ENCODE measurements at regions not wholly inside any gene's neighbourhood (a gene's known extent, or its start where the extent isn't known, plus 50 kb on each side); places are given as distances from the start of the nearest gene placed in this dataset.

DNA sequence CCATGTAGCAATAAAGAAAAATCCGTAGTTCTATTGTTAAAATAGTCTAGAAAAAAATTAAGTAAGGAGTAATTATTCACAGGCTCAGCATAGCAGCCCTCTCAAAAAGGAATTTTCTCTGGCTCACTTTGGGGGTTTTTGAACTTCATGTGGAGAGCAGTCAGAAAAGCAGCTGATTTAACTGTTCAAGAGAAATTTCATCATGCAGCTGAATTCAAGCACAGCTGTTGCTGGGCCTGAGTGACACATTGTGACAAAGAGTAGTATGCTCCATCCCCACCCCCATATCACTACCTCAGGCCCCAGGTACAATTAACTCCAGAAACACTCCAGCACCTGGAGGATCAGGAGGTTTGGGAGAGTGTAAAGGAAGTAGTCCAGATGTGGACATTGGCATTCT, 272.1 kb downstream of the FAM76B start:
- Histone ChIP-seq H3K4me1 (peaks cover 0 to 10% (median 0%) of the 10 kb centered on the region in 4 donors), H3K27ac (no peak overlapping the region), H3K9me3 (no peaks in the 10 kb centered on the region), H3K27me3 (no peaks in the 10 kb centered on the region), H3K4me3 (no peak overlapping the region), H3K36me3 (no peaks in the 10 kb centered on the region)
- intact Hi-C loops (cut with DNase I) = no loop called here
- TF ChIP-seq POLR2A (IDR thresholded peaks at IDR 0.05) = no peak
- TF ChIP-seq, protein P1, sequence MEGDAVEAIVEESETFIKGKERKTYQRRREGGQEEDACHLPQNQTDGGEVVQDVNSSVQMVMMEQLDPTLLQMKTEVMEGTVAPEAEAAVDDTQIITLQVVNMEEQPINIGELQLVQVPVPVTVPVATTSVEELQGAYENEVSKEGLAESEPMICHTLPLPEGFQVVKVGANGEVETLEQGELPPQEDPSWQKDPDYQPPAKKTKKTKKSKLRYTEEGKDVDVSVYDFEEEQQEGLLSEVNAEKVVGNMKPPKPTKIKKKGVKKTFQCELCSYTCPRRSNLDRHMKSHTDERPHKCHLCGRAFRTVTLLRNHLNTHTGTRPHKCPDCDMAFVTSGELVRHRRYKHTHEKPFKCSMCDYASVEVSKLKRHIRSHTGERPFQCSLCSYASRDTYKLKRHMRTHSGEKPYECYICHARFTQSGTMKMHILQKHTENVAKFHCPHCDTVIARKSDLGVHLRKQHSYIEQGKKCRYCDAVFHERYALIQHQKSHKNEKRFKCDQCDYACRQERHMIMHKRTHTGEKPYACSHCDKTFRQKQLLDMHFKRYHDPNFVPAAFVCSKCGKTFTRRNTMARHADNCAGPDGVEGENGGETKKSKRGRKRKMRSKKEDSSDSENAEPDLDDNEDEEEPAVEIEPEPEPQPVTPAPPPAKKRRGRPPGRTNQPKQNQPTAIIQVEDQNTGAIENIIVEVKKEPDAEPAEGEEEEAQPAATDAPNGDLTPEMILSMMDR (IDR thresholded peaks at IDR 0.05) = no peak
- DNase-seq (no peak), ATAC-seq (no peak)
- 67% methylated on average over 1 of the region's 1 CpG for WGBS (ENCODE audit: insufficient coverage, low coverage, low lambda C conversion rate, missing lambda C conversion rate)

DNA sequence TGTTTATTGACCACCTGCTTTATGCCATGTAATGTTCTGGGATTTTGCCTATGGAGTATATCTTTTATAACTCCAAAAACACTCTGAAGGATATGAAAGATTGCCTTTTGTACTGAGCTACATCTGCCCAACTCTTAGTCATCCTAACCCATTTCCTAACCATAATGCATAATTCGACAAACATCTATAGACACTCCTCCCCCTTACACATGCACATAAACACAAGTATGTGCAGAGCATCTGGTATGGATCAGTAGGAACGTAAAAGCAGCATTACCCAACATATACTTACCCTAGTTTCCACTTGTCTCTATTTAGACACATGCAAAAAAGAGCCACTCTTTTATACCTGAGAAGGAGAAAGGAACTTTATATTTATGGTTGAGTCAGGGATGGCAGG, 272.8 kb downstream of the FAM76B start:
- no peak for ATAC-seq
- Histone ChIP-seq H3K27ac (no peak overlapping the region), H3K4me3 (no peak overlapping the region), H3K36me3 (no peaks in the 10 kb centered on the region), H3K27me3 (no peaks in the 10 kb centered on the region), H3K9me3 (no peaks in the 10 kb centered on the region), H3K4me1 (peaks cover 0 to 11% (median 0%) of the 10 kb centered on the region in 4 donors)
- 71% methylated on average over 2 of the region's 2 CpGs for WGBS (ENCODE audit: insufficient coverage, low coverage, low lambda C conversion rate, missing lambda C conversion rate)
- intact Hi-C loops (cut with DNase I) = no loop called here
- no peak for DNase-seq
- TF ChIP-seq, protein P1 (IDR thresholded peaks at IDR 0.05) = no peak
- TF ChIP-seq POLR2A (IDR thresholded peaks at IDR 0.05) = no peak

DNA sequence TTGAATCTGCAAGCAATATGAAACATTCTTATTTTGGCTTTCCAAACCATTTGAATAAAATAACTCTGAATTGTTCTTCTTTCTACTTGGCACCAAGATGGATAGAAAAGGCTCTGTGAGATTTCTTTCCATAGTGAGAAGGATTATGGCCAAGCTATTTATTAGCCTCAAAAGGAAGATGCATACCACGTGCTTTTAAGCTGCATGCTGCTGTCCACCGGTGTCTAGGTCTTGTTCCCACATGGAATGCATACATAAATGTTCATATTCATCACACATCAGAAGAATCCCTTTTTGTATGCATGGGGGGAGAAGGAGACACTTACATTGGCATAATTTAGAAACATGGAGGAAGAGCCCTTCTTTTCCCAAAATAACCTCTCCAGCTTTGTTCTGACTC, 273.4 kb downstream of the FAM76B start:
- no peak for DNase-seq
- intact Hi-C loops (cut with DNase I) = no loop called here
- Histone ChIP-seq H3K27ac (no peak overlapping the region), H3K27me3 (no peaks in the 10 kb centered on the region), H3K36me3 (no peaks in the 10 kb centered on the region), H3K4me1 (peaks cover 0 to 11% (median 0%) of the 10 kb centered on the region in 4 donors), H3K9me3 (no peaks in the 10 kb centered on the region), H3K4me3 (no peak overlapping the region)
- no peak for TF ChIP-seq POLR2A (IDR thresholded peaks at IDR 0.05)
- TF ChIP-seq, protein P1 (IDR thresholded peaks at IDR 0.05) = no peak
- 82% methylated on average over 2 of the region's 2 CpGs for WGBS (ENCODE audit: insufficient coverage, low coverage, low lambda C conversion rate, missing lambda C conversion rate)
- no peak for ATAC-seq

DNA sequence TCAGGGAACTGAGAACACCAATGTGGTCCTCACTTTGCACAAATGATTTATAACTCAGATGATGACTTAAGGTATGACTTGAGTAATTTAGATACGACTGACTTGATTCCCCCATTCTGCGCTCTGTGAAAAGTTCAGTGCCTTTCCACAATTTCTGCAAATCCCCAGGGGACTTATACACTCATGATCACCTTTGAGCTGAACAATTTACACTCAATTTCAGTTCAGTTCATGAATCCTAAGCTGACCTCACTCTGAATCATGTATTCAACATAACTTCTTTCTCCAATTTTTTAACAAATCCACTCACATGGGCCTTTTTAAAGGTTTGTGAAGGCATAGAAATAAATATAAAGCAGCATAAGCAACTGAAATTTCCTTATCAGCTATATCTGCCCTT, 274.2 kb downstream of the FAM76B start:
- Histone ChIP-seq H3K36me3 (no peaks in the 10 kb centered on the region), H3K27me3 (no peaks in the 10 kb centered on the region), H3K9me3 (no peaks in the 10 kb centered on the region), H3K4me1 (peaks cover 0 to 11% (median 0%) of the 10 kb centered on the region in 4 donors), H3K27ac (no peak overlapping the region), H3K4me3 (no peak overlapping the region)
- no peak for DNase-seq
- ATAC-seq = no peak
- intact Hi-C loops (cut with DNase I) = no loop called here
- 100% methylated on average over 2 of the region's 2 CpGs for WGBS (ENCODE audit: insufficient coverage, low coverage, low lambda C conversion rate, missing lambda C conversion rate)
- TF ChIP-seq, protein P1 (IDR thresholded peaks at IDR 0.05) = no peak
- no peak for TF ChIP-seq POLR2A (IDR thresholded peaks at IDR 0.05)

Data from right lobe of liver (tissue), 6 donors.